ENCODE measurements at regions not wholly inside any gene's neighbourhood (a gene's known extent, or its start where the extent isn't known, plus 50 kb on each side); places are given as distances from the start of the nearest gene placed in this dataset.

- TF ChIP-seq E2F8 (IDR thresholded peaks at IDR 0.05; ENCODE audit: low read depth, partially characterized antibody) (no peak), SMAD5 (IDR thresholded peaks at IDR 0.05; ENCODE audit: low read depth) (no peak), FOXK2 (IDR thresholded peaks at IDR 0.05) (no peak), ZNF217 (IDR thresholded peaks at IDR 0.05) (no peak), POLR2AphosphoS2 (IDR thresholded peaks at IDR 0.05; ENCODE audit: low read depth, low read length) (no peak)
Measured at GRCh38 chr1:163747855-163748254, 426.1 kb downstream of the NUF2 start (continued).

DNA sequence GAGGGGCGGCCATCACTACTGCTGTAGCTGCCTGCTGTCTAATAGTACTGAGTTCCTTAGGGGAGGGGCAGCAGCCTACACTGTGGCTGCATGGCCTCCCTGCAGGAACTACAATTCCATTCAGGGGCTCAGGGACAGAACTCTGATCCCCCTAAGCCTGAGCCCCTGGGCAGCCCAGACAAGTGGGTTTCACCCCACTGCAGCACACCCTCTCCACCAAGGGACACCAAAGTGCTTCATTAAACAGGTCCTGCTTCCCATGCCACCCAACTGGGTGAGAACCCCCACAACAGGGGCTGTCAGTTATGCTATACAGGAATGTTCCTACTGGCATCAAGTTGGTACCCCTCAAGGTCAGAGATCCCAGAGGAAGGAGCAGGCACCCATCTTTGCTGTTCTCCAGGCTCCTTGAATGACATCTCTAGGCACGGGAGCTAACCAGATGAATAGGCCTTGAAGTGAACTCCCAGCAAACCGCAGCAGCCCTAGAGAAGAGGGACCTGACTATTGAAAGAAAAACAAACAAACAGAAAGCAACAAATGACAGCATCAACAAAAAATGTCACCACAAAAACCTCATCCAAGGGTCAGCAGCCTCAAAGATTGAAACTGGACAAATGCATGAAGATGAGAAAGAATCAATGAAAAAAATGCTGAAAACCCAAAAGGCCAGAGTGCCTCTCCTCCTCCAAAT, 437.4 kb downstream of the NUF2 start:
- H3K4me1 ChIP-seq (ENCODE audit: control insufficient read depth, insufficient read depth, low read length): no peaks in the 10 kb centered on the region
- in situ Hi-C loops (cut with MboI) (no loop called here), intact Hi-C loops (cut with micrococcal nuclease; ENCODE audit: unreplicated experiment) (no loop called here)
- H3K79me2 ChIP-seq (ENCODE audit: control insufficient read depth, insufficient read depth, low read length): no peaks in the 10 kb centered on the region
- BruUV-seq (replicated peaks): no TSS peak
- no peaks in the 10 kb centered on the region for H4K20me1 ChIP-seq (ENCODE audit: control insufficient read depth, insufficient read depth)
- H3K36me3 ChIP-seq (ENCODE audit: control insufficient read depth in 2 of 2, insufficient read depth in 2 of 2, low read length in 1 of 2): no peaks in the 10 kb centered on the region
- no peaks in the 10 kb centered on the region for H3K27me3 ChIP-seq (replicated peaks in 1 of 2; ENCODE audit: control insufficient read depth in 2 of 2, insufficient read depth in 2 of 2, low read length in 1 of 2)
- DNase-seq (ENCODE audit: low read depth, low spot score) (no peak), FAIRE-seq (no peak), ATAC-seq (no peak)
- ChIA-PET CTCF (no interaction called here), RAD21 (ENCODE audit: unreplicated experiment) (no interaction called here), SMC1A (ENCODE audit: uncharacterized antibody, unreplicated experiment) (no interaction called here), POLR2A (no interaction called here)
- no peaks in the 10 kb centered on the region for H3K9me3 ChIP-seq (replicated peaks; ENCODE audit: control insufficient read depth, insufficient read depth, low read length)
- no peak overlapping the region for H3K4me2 ChIP-seq (ENCODE audit: control insufficient read depth, insufficient read depth)
- no peak overlapping the region for H3K9ac ChIP-seq (ENCODE audit: control insufficient read depth, insufficient read depth, low read length)
- no peak overlapping the region for H3K4me3 ChIP-seq
- WGBS (ENCODE audit: insufficient coverage, insufficient replicate concordance, low lambda C conversion rate, missing lambda C conversion rate): 9% methylated on average over 3 of the region's 3 CpGs
- H2AFZ ChIP-seq (ENCODE audit: control insufficient read depth, low read depth, low read length): no peak overlapping the region
- H3K27ac ChIP-seq (ENCODE audit: control insufficient read depth, insufficient read depth): no peak overlapping the region
- TF ChIP-seq RB1 (IDR thresholded peaks at IDR 0.05; ENCODE audit: borderline replicate concordance) (no peak), HCFC1 (IDR thresholded peaks at IDR 0.05; ENCODE audit: low read length) (no peak), IRF5 (IDR thresholded peaks at IDR 0.05; ENCODE audit: borderline replicate concordance) (no peak), YY1 (IDR thresholded peaks at IDR 0.05; ENCODE audit: low read depth, low read length) (no peak), PRDM15 (CRISPR knock-in tag; IDR thresholded peaks at IDR 0.05) (no peak), SMAD5 (IDR thresholded peaks at IDR 0.05; ENCODE audit: low read depth) (no peak), SP1 (IDR thresholded peaks at IDR 0.05; ENCODE audit: low read depth, low read length) (no peak), ZBED1 (IDR thresholded peaks at IDR 0.05; ENCODE audit: borderline replicate concordance) (no peak), USF2 (IDR thresholded peaks at IDR 0.05; ENCODE audit: borderline replicate concordance, low read depth, low read length) (no peak), TAF1 (IDR thresholded peaks at IDR 0.05; ENCODE audit: borderline replicate concordance, low read depth, low read length) (no peak), ZNF622 (IDR thresholded peaks at IDR 0.05) (no peak)
